Esophagus squamous epithelium (tissue), 4 donors: ENCODE measurements at regions not wholly inside any gene's neighbourhood (a gene's known extent, or its start where the extent isn't known, plus 50 kb on each side); places are given as distances from the start of the nearest gene placed in this dataset.

Experiments used
- CTCF ChIP-seq, 6 experiments: fragments of 450-650 bp in 4 of 6; fragments of 200-600 bp in 2 of 6; sonication (generic) in 2 of 6; IDR thresholded peaks; one replicate each; pipeline ENCODE4 v1.5.1; 2016 to 2019; ENCODE audit warnings: antibody characterized with exemption in 6 of 6, mild to moderate bottlenecking in 4 of 6, moderate library complexity in 4 of 6
- POLR2A ChIP-seq, 4 donors: fragments of 450-650 bp; IDR thresholded peaks; one replicate each; pipeline ENCODE4 v1.6.1; 2017; ENCODE audit warnings: antibody characterized with exemption in 4 of 4, mild to moderate bottlenecking in 4 of 4, moderate library complexity in 3 of 4

GRCh38 chr5:74386571-74387334 is 253.8 kb downstream of the ENC1 start:
- no peak for TF ChIP-seq CTCF (IDR thresholded peaks at IDR 0.05)
- TF ChIP-seq POLR2A (IDR thresholded peaks at IDR 0.05): no peak
